GM21381 (cell line): ENCODE measurements at regions not wholly inside any gene's neighbourhood (a gene's known extent, or its start where the extent isn't known, plus 50 kb on each side); places are given as distances from the start of the nearest gene placed in this dataset.

Source experiments
- ATAC-seq: cut with Tn5 transposase; IDR thresholded peaks from one replicate; pipeline ENCODE4 v1.9.1; 2021; ENCODE audit warnings: mild to moderate bottlenecking, moderate library complexity; ENCODE audit not compliant: unreplicated experiment

DNA sequence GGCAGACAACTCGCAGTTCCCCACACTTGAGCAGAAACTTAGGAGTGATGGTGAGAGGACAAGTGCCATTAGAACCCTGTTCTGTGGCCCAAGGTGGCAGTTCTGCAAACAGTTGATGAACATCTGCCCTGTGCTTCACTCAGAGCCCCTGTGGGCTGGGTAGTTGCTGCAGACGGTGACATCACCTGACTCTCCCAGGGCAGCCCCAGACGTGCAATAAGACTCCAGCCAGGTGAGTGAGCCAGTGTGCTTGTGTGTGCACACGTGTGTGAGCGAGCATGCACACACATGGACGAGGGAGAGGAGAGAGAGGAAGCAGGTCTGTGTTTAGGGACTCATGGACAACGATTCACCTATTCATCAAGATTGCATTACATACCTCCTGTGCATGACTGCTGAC, 136.0 kb upstream of the GLI2 start:
- ATAC-seq: no peak

DNA sequence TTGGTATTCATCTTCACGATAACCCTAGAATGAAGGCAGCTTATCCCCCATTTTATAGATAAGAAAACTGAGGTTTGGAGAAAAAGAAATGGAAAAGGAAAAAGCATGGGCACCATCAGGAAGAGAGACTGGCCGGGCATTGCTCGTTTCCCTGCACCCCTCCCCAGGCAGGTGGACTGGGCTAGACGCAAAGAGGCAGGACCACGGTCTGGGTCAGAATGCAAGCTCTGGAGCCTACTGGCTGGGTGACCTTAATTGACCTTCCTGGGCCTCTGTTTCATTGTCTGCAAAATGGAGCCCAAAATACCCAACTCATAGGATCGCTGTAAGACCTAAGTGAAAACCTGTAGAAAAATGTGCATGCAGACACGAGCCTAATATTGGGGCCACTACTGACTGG, 135.3 kb upstream of the GLI2 start:
- no peak for ATAC-seq

DNA sequence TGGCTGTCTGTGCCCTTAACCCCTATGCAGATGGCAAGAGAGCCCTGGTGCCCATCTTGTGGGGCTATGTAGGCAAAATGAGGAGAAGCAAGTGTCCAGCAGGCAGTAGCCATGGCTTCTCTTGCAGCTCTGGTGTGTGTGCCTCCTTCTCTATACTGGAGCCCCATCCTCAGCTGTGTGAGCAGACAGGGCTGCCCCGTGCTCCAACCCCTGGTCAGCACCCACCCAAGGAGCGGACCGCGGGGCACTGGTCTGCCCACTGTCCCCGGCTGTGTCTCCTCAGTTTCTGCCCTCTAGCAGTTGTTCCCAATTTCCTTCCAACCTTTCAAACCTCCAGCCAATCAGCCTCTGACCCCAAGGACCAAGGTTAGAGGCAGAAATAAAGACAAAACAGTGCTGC, 134.9 kb upstream of the GLI2 start:
- ATAC-seq: no peak

DNA sequence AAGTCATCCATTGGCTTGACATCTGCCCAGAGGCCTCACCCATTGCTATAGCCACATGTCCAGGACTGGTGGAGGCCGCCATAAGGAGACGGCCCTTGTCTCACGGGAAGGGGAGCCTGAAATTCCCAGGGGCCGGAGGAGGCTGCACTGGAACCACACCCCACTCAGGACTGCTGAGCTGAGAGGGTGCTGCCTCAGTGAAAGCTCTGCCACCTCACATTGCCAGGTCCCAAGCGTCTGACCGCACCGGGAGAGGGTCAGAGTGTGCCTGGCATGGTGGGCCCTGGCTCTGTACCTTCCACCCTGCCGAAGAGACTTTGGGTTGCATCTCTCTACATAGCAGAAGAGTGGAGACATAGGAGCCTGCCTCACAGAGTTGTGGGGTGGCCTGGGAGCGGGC, 134.1 kb upstream of the GLI2 start:
- no peak for ATAC-seq

DNA sequence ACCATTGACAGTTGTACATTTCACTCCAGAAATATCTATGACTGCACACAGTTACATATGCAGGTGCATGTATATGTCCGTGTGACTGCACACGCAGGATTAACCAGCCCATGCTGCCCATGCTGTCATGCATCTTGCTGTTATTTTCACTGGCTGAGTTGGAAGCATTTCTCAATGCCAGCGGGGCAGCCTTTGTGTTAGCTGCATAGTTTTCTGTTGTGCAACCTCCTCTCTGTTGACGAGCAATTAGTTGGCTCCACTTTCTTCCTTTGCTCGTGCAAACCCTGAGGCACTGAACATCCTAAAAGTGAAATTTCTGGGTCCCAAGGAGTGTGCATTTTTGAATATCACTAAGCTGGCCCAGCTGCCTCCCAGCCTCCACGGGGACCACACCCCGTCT, 133.4 kb upstream of the GLI2 start:
- ATAC-seq: no peak

DNA sequence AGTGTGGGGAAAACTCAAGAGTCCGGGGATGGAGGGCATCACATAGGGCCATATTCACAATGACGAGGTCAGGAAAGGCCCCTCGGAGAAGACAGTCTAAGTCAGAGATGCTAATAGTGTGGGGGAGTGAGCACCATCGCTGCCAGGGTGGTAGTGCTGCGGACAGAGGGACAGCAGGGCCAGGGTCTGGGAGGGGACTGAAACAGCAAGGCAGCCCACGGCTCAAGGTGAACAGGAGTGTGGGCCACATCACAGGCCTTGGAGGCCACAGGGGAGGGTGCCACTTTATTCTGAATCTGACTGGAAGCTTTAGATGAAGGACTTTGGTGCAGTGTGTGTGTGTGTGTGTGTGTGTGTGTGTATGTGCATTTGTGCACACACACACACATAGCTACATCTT, 130.9 kb upstream of the GLI2 start:
- no peak for ATAC-seq

DNA sequence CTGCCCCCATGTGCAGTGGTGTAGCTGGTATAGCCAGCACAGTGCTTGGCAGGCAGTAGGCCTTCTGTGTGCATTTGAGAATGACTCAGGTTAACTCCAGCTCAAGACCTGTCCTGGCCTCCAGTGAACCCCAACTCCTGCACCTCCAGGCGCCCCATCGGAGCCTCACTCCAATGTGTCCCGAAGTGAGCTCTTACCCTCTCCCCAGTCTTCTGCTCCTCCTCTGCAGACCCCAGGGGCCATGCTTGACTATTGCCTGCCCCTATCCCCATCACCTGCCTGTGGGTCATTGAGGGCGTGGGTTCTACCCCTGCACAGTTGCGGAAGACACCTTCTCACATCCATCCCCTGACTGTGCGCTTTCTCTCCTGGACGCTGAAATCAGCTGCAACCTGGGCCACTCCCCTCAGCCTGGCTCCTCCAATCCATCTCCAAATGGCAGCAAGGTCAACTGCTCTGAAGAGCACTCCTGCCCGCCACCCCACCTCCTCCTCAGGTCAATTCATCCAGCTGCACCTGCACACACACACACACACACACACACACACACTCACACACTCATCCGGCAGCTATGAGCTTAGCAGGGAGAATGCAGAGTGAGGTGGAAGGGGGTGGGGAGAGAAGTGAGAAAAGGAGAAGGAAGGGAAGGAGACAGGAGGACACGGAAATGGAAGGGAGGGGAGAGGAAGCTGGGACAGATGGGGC, 130.3 kb upstream of the GLI2 start:
- ATAC-seq: no peak

DNA sequence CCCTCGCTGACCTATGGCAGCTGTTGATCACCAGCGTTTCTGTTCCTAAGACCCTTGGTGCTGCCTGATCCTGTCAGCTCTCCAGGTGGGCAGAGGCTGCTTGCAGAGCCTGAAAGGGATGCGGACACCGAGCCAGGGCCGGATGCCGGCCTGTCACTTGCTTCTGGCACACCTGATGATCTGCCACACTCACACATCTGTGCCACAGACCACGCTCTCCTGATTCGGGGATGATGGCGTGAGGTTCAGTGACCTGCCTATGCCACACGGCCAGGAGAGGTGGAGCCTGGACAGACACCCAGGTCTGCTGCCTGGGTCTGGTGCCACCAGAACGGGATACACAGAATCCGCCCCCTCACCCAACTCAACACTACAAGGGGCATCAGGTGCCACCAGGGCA, 129.4 kb upstream of the GLI2 start:
- no peak for ATAC-seq

DNA sequence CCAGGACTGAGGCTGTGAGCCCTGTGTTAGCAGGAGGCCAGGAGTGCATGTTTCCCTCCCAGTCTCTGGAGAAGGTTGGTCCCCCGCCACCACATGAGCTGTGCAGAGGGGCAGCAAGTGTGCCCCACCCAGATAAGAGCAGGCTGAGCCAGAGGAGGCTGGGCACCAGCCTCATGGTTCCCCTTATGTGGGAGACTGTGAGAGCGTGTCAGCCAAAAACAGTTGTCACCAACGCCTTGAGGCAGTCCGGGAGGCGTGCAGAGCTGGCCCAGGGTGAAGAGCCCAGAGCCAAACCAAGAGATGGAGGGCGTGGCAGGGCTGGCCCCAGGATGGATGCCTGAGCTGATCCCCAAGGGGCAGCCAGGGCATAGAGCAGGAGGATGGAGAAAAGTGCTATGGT, 128.7 kb upstream of the GLI2 start:
- no peak for ATAC-seq

DNA sequence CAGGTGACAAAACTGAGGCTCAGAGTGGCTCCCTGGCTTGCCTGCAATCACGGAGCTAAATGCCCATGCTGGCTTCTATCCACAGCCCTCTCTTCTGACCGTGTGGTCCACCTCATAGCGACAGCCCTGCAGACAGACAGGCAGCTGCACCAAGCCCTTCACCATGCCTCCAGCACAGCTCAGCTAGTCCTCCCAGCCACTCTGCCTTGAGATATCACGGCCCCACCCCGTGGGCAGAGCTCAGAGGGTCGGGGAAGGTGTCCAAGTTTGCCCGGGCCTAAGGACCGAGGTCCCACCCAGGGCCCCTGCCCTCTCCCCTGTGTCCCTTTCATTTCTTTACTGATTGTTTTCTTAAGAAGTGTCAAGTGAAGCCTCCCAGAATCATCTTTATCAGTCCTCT, 128.2 kb upstream of the GLI2 start:
- no peak for ATAC-seq

DNA sequence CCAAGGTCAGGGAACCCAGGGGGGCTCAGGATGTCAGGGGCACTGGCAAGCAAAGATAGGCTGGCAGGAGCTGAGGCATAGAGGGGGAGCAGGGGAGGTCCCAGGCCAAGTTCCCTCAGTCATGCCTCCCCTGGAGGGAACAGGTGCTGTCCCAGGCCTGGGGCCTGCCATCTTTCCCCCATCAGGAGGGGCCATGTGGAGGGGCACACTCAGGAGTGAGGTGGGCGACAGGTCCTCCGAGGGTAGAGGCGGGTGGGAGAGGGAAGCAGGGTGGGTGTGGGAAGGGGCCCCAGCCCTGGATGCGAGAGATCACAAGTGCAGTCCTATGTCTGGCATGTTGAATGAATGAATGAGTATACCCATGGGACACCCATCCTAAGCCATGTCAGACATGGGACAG, 127.7 kb upstream of the GLI2 start:
- ATAC-seq: no peak

DNA sequence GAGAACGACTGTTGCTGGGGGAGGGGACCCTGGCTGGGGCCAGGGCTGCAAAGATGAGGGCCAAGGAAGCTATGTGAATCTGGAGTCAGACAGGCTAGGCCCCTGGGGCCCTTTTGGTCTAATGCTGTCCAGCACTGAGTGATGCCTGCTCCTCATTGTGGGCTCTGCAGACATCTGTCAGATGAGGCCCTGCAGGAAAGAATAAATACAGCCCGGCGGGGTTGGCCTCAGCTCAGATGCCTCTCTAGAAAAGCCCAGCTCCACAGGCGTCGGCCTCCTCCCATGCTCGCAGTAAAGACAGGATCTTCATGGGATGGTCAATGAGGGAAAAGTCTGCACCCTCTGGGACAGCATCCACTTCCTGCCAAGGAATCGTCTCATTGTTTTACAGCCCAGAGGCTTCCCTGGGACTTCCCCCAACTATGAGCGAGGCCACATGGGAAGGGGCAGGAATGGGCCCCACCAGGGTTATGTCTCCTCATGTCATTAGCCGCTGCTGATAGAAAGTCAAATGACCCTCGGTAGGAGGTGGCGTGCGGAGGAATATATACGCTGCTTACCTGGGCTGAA, 125.8 kb upstream of the GLI2 start:
- no peak for ATAC-seq

DNA sequence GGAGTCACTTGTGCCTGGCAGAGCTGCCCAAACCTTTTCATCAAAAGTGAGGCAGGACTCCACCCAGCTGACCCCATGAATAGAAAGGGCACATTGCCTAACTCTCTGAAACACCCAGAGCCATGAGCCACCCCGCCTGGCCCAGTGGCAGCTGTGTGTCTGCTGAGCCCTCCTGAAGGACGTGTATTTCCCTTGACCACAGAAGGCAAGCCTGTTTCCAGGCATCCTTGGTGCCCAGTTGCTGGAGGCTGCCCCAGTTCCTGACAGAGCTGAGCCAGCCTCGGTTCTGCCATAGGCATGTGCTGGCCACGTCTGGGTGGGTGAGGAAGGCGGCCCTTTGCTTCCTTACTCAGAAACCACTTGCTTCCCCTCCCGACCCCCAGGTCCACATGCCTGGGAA, 124.7 kb upstream of the GLI2 start:
- ATAC-seq: no peak

DNA sequence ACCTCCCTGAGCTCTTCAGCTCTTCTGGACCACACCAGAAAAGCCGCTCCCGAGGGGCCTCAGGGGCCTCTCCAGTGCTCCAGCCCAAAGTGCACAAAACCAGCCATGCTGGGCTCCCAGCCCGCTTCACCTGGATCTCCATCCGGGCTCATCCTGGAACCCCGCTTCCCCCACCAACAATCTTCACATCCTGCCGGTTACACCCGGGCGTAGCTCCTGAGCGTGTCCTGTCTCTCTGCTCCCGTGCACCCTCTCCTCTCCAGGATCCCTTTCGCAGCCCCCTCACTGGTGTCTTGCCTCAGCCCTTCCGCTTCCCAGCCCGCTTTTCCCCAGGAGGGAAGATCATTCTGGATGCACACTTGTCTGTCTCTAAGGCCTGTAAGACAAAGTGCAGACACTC, 123.7 kb upstream of the GLI2 start:
- ATAC-seq: no peak

DNA sequence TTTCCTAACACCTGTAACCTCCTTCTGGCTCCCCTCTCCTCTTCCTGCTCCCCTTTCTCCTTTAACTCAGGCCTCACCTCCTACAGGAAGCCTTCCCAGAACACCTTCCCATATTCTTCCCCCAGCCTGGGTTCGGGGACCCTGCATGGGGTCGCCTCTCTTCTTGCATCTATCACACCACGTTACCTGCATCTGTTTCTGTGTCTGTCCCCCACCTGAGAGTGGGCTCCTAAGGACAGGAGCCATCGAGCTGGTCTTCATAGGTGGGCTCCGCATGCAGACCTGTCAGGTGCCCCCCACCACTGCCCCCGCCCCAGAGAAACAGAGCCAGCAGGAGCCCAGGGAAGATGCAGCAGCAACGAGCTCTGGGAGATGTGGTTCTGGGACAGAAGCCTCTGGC, 123.2 kb upstream of the GLI2 start:
- ATAC-seq: no peak

DNA sequence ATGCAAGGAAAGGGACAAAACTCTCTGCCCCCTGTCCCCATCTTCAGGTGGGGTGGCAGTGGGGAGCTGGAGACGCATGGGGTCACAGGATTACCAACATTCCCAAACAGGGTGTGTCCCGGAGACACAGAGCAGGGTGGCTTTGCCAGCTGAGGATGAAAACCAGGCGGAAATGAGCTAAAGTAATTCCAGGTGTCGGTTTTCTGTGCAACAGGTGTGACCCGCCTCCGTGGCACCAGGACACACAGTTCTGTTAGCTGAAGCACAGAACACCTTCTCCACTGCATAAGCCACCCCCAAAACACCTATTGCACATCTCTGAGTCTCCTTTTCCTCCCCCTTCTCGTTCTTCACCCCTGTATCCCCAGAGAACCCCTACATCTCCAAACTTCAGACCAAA, 122.7 kb upstream of the GLI2 start:
- ATAC-seq: no peak

DNA sequence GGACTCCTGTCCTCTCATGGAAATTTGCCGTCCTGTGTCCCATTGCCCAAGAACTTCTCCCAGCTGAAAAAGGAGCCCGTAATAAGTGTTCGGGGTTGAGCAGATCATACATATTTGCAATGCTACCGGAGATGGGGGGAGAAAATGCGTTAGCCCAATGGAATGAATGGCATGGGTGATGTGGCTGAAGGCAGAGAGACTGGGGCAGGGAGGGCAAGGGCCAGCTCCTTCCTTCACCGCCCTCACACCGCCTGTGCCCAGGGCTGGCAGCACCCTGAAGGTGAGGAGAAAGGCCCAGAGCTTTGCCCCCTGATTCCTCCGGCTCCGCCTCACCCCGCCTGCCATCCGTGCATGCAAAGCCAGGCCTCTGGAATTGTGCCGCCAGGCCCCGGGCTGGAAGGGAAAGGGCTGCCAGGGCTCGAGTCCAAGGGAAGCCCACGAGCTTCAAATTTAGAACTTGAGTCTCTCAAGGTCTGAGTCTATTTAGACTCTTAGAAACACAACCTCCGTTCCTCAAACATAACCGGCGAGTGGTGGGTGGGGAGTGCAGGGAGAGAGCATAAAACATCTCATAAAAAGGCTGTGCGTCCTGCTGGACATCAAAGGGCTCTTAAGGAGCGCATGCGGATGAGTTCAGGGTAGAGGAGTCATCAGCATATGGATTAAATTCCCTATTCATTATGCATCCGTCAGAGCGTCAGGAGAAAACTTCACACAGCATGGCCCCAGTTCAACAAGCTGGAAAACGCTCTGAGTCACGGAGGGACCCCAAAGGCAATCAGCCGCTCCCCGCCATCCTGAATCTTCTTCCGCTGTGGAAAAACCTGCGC, 121.7 kb upstream of the GLI2 start:
- no peak for ATAC-seq

DNA sequence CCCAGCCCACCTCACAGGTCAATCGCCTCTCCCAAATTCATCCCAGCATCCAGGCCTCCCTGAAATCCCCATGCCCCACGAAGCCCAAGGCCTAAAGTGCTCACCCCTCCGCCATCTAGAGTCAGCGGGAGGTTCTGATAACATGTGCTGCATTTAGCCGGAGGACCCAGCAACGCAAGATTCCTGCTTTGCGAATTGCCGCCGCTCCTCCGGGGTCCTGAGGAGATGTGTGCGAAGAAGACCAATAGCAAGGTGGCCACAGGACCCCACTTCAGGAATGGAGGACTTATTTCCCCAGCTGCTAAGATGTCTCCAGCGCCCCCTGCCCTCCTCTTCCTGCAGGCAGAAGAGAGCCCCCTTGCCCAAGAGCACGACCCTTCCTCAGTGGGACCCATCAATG, 120.8 kb upstream of the GLI2 start:
- no peak for ATAC-seq

DNA sequence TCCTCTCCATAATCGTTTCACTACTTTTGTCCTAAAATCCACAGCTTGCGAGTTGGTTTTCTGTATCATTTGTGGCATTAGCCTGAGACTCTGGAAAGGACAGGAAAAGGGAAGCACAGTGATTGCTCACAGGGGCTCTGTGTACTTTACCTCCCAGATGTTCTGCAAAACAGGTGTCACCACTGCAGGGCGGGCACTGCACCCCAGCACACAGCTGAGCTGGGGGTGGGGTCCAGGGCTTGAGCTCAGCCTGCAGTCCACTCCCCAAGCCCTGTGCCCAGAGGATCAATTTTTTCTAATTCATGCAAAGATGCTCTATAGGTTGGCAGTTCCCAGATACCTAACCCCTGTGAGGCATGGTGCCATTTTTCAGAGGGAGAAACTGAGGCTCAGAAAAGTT, 119.4 kb upstream of the GLI2 start:
- ATAC-seq: no peak

DNA sequence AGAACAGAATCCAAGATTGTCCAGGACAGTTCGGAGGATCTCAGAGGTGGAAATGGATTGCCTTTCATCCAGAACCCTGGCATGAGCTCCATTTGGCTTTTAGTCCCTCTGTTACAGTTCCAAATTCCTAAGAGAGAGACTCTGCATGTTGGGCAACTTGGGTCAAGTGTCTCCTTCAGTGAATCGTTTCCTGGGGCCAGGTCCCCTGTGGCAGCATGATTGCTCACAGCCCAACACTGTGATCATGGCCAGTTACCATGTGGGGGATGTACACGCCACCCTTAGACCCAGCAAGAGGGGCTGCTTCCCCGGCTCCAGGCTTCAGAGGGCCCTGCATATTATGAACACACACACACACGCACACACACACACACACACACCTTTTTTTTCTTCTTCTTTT, 118.6 kb upstream of the GLI2 start:
- ATAC-seq: no peak

DNA sequence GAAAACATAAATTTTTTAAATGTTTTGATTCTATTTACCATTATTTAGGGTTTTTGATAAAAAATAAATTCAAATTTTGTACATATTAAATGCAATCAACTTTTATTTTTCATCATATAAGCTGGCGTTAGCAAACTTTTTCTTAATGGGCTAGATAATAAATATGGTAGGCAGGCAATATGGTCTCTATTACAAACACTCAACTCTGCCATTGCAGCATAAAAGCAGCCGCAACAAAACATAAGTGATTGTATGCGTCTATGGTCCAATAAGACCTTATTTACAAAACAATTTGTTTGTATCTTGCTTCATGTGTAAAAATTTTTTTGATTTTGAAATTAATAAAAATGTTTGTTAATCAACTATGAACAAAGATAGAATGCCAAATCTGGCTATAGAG, 116.8 kb upstream of the GLI2 start:
- no peak for ATAC-seq

DNA sequence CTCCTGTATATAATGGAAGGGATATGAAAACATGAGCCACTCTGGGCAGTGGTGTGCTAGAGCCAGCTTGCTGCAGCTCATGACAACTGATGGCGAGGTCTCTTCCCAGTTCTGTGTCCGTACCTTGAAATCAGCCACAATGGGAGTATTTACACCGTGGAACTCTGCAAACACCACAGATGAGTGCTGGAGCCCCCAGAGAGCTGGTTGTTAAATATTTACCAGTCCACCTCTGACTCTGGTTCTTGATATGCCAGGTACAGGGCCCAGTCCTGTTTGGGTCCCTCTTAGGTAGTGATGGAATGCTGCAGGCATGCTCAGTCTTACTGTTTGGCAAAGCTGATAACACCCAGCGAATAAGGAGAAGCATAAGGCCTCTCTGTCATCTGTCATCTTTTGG, 116.1 kb upstream of the GLI2 start:
- no peak for ATAC-seq
